DND-41 (cell line): ENCODE measurements at regions not wholly inside any gene's neighbourhood (a gene's known extent, or its start where the extent isn't known, plus 50 kb on each side); places are given as distances from the start of the nearest gene placed in this dataset.

Source experiments
- CTCF ChIP-seq: IDR thresholded peaks from 2 replicates; pipeline ENCODE4 v1.5.1; 2012; ENCODE audit warnings: borderline replicate concordance, low read length, moderate library complexity, mild to moderate bottlenecking; ENCODE audit not compliant: poor library complexity, severe bottlenecking; ENCODE audit errors: extremely low read depth
- EZH2 ChIP-seq: IDR thresholded peaks from 3 replicates; pipeline ENCODE4 v1.6.1; 2012; ENCODE audit warnings: borderline replicate concordance, low read depth, mild to moderate bottlenecking, moderate library complexity, low read length, inconsistent platforms; ENCODE audit not compliant: severe bottlenecking

DNA sequence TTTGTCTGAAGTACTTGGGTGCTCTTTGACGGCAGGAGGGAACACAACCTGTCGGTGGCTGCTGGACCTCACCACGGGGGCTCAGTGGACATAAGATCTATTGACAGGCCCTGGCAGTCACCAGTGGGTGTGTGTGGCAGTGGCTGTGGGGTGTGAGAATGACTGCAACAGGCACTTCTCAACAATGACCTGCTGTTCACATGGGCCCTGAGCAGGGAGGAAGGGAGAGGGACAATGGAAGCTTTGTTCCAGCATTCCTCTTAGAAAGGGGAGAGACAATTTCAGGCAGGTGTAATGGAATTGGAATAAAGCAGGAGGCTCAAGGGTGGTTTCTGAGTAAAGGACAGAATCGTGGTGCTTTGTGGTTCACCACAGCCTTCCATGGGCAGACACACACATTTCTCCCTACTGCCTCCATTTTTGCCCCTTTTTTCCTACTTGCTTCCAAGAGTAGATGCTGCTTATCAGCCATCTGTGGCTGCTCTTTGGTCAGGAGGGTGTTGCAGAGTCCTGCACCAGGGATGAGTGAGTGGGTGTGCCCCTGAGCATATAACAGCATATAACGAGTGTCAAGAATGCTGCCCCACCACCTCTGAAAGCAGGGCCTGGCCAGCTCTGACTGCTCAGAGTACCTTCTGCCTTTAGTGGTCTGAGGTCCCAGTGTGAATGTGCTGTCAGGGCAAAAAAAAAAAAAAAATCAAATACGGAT, 267.7 kb downstream of the RASSF9 start:
- no peak for TF ChIP-seq CTCF
- TF ChIP-seq EZH2 = no peak
